GM21529 (cell line): ENCODE measurements at regions not wholly inside any gene's neighbourhood (a gene's known extent, or its start where the extent isn't known, plus 50 kb on each side); places are given as distances from the start of the nearest gene placed in this dataset.

Experiments
- ATAC-seq: cut with Tn5 transposase; IDR thresholded peaks from one replicate; pipeline ENCODE4 v1.9.1; 2021; ENCODE audit not compliant: unreplicated experiment

DNA sequence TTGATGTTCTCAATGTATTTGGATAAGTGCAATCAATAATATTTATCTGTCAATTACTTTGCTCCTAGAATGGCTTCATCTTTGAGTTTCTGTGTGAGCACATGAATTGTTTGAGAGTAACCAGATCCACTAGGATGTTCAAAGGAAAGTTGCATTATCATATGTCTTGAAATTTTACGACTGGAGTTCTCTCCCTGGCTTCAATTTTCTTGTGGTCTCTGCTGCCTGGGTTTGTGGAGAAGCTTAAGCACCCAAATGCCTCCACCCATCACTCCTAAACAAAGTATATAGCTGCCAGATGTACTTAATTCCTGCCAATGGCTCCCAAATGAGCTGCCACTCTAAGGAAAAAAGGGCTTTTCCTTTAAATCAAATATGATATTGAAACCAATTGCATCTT is 1149.4 kb upstream of the ZEB2 start:
- no peak for ATAC-seq

DNA sequence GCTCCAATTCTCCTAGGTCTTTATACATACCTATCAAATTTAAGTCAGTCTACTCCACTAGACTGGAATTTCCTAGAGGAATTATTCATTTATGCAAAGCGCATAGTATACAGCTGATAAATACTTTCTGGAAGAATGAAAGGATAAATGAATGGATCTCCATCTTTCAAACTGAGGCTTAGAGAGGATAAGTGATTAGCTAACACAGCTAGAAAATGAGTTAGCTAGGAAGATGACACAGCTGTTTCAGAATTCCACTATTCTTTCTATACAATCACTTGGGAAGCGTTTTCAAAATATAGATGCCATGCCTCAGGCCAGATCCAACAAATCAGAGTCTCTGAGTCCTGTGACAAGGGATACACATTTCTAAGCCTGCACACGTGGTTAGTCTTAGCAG is 1146.6 kb upstream of the ZEB2 start:
- no peak for ATAC-seq

DNA sequence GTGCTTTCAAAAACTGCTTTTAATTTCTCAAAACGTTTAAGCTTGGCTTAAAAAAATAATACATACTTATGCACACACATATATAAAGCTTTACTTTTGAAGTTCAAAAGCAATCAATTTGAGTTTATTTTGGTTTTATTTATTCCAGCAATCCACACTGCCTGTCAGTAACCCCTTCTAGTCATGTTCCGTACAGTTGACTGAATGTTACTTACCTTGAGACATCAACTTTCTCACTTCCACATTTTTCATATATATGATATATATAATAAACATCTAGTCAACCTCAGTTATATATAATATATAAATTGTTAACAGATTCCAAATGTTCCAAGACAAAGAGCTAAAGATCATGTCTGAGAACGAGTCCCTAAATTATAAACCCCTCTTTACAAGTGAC is 1137.3 kb upstream of the ZEB2 start:
- ATAC-seq = no peak

DNA sequence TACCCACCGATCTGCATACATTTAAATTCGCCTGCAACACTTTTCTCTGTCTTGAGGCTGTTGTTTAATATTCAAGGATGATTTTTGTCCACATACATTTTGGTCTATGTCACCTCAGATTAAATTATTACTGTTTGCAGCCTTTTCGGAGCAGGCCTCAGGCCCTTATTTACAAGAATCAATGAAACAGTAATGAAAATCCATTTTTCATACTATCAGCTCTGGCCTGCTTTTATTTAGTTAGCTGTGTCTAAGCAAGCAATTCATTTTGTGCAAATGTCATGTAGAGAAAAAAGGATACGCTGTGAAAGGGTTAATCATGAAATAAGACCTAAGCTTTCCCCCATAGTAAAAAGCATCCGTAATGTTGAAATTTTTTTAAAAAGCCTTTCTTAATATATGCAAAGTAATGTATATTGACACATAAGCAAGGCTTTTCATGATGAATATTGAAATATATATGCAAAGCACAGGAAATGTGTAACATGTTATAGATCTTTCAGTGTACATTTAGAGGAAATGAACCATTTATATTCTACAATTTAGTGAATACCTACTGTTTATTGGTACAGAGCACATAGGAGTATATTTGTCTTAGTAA is 1135.3 kb upstream of the ZEB2 start:
- no peak for ATAC-seq

DNA sequence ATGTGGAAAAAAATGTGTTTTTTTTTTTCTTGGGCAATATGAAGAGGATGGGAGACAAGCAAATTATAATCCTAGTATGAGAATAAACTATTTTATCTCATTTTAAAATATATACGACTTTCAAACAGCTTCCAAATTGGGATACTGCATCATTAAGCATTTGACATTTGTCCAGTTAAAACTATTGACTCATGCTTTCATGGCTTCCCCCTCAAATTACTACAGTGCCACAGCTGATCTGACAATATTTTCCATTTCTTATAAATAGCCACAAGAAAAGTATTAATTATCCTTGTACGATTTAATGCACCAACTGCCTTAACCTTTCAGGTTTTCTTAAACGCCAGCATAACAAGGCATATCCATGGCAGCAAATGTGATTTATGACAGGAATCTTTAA is 1134.8 kb upstream of the ZEB2 start:
- no peak for ATAC-seq

DNA sequence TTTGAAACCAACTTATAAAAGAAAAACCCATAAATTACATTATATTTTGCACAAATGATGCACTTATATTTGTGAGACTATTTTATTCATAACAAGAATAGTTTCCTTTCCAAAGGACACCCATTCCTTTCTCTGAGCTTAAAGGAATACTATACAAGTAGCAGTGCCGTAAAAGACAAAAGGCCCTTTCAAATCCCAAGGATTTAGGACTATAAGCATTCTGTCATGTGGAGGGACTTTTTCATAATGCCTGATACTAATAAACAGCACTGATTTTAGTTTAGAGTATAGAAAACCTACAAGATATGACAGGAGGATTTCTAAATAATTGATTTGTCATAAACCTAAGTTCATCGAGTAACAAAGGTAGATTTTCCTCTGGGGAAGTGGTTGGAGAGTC is 1134.2 kb upstream of the ZEB2 start:
- no peak for ATAC-seq

DNA sequence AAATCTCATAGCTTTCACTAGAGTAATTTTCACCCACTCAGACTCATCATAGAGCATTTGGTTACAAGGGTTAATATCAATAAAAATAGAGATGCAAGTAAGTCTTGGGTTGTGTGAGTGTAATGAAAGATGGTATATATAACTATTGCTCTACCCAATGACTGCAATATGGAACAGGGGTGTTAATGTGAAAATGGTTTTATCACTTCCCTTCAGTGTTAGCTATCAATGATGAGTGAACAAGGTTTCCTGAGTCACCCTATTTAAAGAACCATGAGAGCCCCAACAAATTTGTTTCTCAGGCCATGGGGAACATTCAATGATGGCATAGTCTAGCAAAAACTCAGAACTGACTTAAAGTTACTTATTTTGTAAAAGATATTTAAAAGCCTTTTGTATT is 1133.6 kb upstream of the ZEB2 start:
- no peak for ATAC-seq

DNA sequence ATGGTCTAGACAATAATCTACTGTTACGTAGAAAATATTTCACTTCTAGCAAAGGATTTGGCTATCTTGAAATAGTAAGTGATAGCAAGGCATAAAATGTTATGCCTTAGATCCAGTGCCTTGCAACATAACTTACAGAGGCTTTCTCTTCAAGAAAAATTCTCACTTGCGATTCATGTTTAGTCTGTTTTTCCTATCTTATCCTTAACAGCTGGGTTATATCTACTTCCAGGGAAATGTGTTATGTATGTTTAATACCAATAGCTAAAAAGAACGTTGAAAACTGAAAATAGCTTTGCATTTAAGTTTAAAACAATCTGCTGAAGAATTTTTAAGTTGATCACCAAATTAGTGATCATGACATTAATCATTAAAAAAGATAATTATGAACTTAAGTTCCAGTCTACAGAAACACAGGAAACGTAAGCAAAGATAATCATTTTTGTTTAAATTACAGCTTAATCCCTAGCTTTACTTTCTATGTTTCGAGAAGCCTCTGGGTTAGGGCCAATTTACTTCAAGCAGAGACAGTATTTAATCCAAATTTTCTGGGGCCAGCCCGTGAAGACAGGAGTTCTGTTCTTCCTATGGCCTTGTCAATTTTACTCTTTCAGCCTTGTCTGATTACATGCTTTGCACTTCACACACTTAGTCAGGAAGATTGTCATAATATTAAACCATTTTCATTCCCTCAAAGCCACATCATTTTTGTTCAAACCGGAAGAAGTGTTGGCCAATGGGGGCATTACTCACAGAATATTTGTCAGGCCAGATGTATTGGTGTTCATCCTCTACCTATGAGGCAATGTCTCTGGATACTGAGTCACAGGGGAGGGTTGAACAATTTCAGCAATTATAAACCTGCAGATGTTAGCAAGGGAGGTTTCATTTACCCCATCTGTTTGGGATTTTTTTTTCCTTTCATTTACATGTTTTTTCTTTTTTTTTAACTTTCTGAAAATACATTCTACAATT is 1132.9 kb upstream of the ZEB2 start:
- no peak for ATAC-seq

DNA sequence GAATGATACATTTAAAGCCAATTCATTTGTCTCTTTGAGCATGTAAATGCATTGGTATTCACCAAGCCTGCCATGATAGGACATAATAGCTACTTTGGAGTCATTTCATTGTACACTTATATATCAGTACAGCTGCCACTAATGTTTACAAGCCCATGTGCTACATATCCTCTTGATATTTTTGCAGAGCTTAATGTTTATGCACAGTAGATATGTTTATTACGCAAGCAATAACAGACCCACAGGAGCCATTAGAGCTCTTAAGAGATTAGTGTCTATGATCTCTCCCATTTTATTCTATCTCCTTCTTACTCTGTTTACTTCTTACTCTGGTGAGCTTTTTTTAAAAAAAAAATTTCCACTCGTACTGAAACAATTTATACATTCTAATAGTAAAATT is 1132.1 kb upstream of the ZEB2 start:
- ATAC-seq = no peak

DNA sequence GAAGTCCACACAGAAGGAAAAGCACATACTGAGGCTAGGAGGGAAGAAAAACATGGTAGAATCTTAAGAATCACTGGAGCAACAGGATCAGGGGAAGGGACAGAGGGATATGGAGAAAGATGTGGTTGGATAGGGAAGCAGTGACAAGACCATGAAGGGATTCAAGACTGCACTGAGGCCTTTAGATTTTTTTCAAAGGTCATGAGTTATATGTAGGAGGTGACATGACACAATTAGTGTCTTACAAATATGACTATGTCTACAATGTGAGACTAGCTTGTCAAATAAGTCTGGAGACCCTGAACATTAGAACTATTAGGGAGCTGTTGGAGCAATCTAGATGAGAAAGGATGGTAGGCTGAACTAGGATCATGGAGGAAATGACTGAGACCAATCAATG is 1130.3 kb upstream of the ZEB2 start:
- no peak for ATAC-seq

DNA sequence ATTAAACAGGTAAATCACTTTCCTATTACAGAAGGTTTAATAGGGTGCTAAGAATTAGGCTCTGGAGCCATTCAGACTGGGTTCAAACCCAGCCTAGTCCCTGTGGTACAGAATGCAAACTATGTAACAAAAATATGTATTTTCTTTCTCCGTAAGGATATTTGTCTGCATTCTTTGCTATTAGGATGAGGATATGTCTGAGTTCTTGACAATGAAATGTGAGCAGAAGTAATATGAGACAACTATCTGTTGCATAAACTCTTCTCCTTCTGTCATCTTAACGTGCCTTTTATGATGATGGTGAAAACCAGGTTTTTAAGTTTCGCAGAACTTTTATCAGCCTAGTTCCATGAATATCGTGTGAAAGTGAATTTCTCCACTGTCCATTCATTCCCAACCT is 1129.1 kb upstream of the ZEB2 start:
- ATAC-seq = no peak

DNA sequence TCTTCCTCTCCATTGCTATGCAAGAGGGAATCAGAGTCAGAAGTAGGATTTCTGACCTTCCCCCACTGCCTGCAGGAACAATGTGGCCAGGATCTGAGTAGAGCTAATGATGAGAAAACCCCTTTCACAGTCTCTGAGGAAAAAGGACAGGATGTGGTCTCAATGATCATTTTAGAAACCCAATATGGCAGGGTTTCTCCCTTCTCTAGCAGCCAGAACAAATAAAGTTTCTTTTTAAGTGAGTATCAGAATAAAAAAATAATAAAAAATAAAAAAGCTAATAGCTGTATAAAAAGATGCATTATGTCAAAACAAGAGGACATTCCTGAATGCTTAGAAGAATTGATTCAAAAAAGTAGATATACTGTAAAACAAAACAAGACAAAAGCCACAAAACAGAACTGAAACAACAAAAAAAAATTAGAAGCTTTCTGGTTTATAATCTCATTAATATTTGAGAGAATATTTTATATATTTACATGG is 1124.9 kb upstream of the ZEB2 start:
- peak; percentile 99 for ATAC-seq

DNA sequence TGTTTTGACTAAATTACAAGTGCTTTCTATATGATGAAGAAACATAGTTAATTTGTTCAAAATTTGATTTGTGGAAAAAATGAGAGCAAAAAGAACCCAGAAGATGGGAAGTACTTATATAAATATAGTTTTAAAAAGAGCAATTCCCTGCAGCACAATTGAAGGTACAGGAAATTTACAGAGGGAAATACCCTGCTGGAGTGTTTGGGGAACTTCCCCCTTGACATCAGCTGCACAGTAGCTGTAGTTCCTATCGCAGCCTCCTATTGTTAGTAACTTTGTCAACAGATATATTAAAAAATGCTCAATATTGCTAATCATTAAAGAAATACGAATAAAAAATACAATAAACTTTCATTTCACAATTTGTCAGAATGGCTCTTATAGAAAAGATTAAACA is 1118.8 kb upstream of the ZEB2 start:
- ATAC-seq = peak; percentile 93

DNA sequence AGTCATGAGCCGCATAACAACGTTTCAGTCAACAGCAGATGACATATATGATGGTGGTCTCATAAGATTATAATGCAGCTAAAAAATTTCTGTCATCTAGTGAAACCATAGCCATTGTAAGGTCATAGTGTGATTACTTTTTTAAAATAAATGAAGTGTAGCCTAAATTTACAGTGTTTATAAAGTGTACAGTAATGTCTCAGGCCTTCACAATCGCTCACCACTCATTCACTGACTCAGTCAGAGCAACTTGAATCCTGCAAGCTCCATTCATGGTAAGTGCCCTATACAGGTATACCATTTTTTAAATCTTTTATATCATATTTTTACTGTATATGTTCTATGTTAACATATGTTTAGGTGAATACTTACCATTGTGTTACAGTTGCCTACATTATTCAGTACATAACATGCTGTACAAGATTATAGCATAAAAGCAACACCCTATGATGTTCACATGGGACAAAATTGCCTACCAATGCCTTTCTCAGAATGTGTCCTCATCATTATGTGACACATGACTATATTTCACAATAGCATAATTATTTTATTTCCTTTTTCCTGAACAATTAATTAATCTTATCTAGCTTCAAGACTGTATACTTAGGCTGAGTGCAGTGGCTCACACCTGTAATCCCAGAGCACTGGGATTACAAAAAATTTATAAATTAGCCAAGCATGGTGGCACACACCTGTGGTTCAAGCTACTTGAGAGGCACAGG is 1115.9 kb upstream of the ZEB2 start:
- ATAC-seq = no peak

DNA sequence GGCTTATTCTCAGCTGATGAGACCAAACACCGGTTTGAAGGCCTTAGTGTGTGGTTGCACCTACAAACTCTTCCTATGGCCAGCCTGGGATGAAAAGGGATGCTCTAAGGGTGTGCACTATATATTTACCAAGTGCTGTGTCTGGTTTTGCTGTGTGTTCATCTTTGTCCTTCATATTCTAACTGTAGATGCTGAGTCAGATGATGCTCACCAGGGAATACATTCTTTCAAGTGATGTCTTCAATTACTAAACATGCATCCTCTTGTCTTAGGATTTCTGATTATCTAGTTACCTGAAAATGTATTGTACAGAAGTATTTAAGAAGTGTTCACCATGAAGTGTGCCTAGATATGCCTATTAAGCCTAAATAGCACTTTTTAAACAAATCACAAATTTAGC is 1111.6 kb upstream of the ZEB2 start:
- ATAC-seq = no peak

DNA sequence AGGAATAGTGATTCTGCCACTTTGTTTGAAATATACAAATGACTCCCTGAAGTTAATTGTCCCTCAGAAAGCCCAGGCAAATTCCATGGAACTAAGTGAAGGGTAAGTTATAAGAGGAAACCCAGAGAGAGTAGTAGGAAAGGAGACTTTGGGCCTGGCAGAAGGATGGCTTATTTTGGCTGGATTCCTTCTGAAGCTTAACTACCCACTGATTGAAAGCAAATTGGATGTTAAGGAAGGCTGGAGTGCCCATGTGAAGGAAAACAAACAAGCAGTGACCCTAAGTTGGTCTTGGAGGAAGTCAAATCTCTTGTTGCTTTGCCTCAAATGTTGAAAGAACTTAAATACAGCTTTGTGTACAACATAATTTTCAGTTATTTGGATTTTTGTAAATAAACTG is 1106.4 kb upstream of the ZEB2 start:
- no peak for ATAC-seq

DNA sequence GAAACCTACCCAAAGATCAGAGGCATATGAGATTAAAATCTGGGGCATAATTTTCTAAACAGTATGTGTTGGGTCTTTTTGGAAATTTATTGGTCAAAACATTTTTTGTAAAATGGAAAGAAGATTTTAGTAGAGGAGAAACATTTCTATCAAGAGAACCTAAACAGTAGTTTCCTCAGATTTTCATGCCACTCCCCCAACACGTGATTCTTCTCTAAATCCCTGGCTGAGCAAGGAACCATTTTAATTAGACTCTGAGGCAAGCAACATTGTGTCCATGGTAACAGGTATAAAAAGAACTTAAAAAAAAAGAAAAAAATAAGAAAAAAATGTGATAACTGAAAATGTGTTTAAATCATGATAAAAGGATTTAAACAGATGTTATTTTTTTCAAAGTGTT is 1105.2 kb upstream of the ZEB2 start:
- ATAC-seq = no peak

DNA sequence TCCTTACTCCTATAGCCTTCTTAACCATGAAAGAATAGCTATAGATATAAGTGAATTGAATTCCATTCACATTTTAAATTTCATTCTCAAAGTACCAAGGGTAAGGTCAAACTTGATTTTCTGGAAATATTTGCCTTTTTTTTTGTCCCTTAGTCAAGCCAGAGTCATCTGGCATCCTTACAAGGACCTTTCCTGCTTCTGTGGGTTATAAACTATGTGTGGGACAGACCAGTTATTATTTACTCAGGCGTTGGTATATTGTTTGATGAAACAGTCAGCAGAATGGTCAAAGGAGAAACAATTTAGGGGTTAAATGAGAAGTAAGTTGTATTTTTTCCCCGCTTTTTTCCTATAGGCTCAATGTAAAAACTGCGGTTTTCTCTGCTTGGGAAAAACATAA is 1103.2 kb upstream of the ZEB2 start:
- ATAC-seq = no peak

DNA sequence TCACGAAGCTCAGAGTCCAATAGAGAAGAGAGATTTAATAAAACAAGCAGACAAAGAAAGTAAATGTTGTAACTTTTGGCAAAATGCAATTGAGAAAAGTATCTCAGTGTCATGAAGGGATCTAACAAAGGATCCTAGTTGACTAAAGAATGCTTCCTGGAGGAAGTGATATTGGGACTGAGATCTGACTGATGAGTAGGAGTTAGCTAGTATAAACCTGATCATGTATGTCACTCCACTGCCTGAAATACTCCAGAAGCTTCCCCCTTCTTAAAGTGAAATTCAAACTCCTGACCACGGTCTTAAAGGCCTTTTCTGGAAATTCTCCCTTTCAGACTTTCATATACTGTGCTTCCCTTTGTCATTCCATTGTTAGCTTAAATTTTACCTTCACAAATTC is 1102.4 kb upstream of the ZEB2 start:
- ATAC-seq = no peak

DNA sequence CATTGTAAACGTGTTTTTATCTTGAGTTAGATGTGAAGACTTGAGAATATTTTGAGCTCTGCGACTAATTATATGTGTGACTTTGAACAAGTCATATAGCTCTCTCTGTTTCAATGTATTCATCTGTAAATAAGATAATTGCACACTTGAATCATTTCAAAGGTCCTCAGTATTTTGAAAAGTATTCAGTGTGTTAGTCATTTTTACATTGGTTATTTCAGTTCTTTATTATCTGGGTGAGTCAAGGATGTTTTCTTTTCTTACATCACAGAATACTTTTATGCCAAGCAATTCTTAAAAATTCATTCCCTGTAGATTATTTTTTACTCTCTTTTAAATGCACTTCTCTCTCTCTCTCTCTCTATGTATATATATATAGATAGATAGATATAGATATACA is 1098.0 kb upstream of the ZEB2 start:
- ATAC-seq = no peak

DNA sequence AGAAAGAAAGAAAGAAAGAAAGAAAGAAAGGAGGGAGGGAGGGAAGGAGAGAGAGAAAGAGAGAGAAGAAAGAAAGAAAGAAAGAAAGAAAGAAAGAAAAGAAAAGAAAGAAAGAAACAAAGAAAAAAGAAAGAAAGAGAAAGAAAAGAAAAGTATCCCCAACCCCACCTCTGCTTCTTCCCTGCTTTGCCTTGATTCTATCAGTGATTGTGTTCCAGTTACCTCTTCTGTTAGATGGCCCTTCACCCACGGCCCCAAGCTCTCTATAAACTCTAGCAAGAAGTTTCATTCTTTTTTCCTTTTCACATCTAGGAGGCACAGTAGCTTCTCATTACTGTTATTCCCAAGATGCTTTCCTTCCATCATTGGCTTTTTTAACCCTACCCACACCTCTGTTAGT is 1097.5 kb upstream of the ZEB2 start:
- ATAC-seq = no peak

DNA sequence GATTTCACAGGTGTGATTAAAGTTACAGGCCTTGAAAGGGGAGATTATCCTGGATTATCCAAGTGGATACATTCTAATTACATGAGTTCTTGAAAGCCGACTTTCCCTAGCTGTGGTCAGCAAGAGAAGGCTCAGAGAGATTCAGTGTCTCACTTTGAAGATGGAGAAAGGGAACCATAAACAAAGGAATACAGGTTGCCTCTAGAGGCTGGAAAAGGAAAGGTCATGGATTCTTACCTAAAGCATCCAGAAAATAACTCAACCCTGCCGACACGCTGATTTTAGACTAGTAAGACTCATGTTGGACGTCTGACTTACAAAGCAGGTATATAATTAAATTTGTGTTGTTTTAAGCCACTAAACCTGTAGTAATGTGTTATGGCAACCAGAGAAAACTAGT is 1095.7 kb upstream of the ZEB2 start:
- ATAC-seq = no peak
